Stimulated activated CD8-positive, alpha-beta memory T cell treated with anti-CD3 and anti-CD28 coated beads, Interleukin-15, amount 100 ng/mL, for 4 hours (primary cell): ENCODE measurements at regions not wholly inside any gene's neighbourhood (a gene's known extent, or its start where the extent isn't known, plus 50 kb on each side); places are given as distances from the start of the nearest gene placed in this dataset.

Source experiments
- DNase-seq, 2 donors: peaks; one replicate each; pipeline ENCODE4 v3.0.0-alpha.2; 2020; ENCODE audit warnings: low read depth in 2 of 2

- no peak for DNase-seq
These were observed 235.2 kb upstream of the B3GAT1 start for GRCh38 chr11:134647066-134647743.

- DNase-seq, result no peak
These were observed 234.5 kb upstream of the B3GAT1 start for GRCh38 chr11:134646561-134646960.

- DNase-seq, result no peak
These were observed 233.5 kb upstream of the B3GAT1 start for GRCh38 chr11:134645576-134645975.

GRCh38 chr11:134644476-134645456 lies 232.7 kb upstream of the B3GAT1 start:
- no peak for DNase-seq

GRCh38 chr11:134643115-134644012 lies 231.3 kb upstream of the B3GAT1 start:
- no peak for DNase-seq

GRCh38 chr11:134642206-134642605 lies 230.2 kb upstream of the B3GAT1 start:
- DNase-seq, result no peak

GRCh38 chr11:134640971-134641968 lies 229.2 kb upstream of the B3GAT1 start:
- no peak for DNase-seq

- no peak for DNase-seq
These were observed 228.5 kb upstream of the B3GAT1 start for GRCh38 chr11:134640536-134640935.

GRCh38 chr11:134639586-134640330 lies 227.7 kb upstream of the B3GAT1 start:
- DNase-seq, result no peak

GRCh38 chr11:134638796-134639430 lies 226.9 kb upstream of the B3GAT1 start:
- DNase-seq, result no peak

GRCh38 chr11:134637091-134638015 lies 225.3 kb upstream of the B3GAT1 start:
- DNase-seq, result no peak

- no peak for DNase-seq
These were observed 224.0 kb upstream of the B3GAT1 start for GRCh38 chr11:134636071-134636470.

- no peak for DNase-seq
These were observed 223.1 kb upstream of the B3GAT1 start for GRCh38 chr11:134634897-134635831.

- no peak for DNase-seq
These were observed 221.2 kb upstream of the B3GAT1 start for GRCh38 chr11:134633276-134633675.

- no peak for DNase-seq
These were observed 220.5 kb upstream of the B3GAT1 start for GRCh38 chr11:134632347-134633119.

- no peak for DNase-seq
These were observed 218.8 kb upstream of the B3GAT1 start for GRCh38 chr11:134630861-134631260.
